Neural crest cell (in vitro differentiated cells): ENCODE measurements at regions not wholly inside any gene's neighbourhood (a gene's known extent, or its start where the extent isn't known, plus 50 kb on each side); places are given as distances from the start of the nearest gene placed in this dataset.

Source experiments
- DNase-seq: peaks from one replicate; pipeline ENCODE4 v3.0.0; 2021; ENCODE audit warnings: low read depth, mixed read lengths, low spot score
- H3K27ac Mint-ChIP-seq: one replicate; pipeline ENCODE4 v1.8.0; 2021; ENCODE audit warnings: mild to moderate bottlenecking, mixed read lengths; ENCODE audit not compliant: unreplicated experiment
- H3K27me3 Mint-ChIP-seq: 2 replicates; pipeline ENCODE4 v1.8.0; 2021; ENCODE audit warnings: low read depth, mild to moderate bottlenecking, mixed read lengths
- H3K36me3 Mint-ChIP-seq: 2 replicates; pipeline ENCODE4 v1.8.0; 2021; ENCODE audit warnings: low read depth, mild to moderate bottlenecking, mixed read lengths
- H3K4me1 Mint-ChIP-seq: 2 replicates; pipeline ENCODE4 v1.8.0; 2021; ENCODE audit warnings: mixed read lengths
- H3K4me3 Mint-ChIP-seq: one replicate; pipeline ENCODE4 v1.8.0; 2021; ENCODE audit warnings: mild to moderate bottlenecking, mixed read lengths
- H3K9me3 Mint-ChIP-seq: 2 replicates; pipeline ENCODE4 v1.8.0; 2021; ENCODE audit warnings: mixed read lengths
- CTCF ChIP-seq: fragments of 200-600 bp; sonication (generic); conservative IDR thresholded peaks from 2 replicates; pipeline ENCODE4 v1.5.0; 2021; ENCODE audit warnings: antibody characterized with exemption, mild to moderate bottlenecking

DNA sequence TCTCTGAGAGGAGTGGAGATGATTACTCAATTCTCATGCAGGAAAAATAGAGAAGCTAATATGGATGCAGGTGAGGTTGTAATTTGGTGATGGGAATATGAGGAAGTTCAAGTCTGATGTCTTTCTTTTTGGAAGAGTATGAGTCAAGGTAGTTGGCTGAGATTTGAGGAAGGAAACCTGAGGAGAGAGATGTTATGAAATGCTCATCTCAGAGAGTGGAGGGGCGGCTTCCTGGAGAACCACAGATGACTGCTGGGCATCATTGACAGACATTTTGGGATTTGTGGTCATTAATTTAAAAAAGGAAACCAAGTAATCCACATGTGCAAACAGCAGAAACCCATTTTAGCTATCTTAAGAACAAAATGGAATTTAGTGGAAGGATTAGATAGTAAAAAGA lies 72.5 kb upstream of the UST start:
- Mint-ChIP-seq H3K4me1 (no peaks in the 10 kb centered on the region), H3K27ac (no peak overlapping the region), H3K4me3 (no peak overlapping the region), H3K36me3 (peaks cover 7% of the 10 kb centered on the region), H3K9me3 (peaks cover 19% of the 10 kb centered on the region), H3K27me3 (no peaks in the 10 kb centered on the region)
- no peak for DNase-seq
- no peak for TF ChIP-seq CTCF

DNA sequence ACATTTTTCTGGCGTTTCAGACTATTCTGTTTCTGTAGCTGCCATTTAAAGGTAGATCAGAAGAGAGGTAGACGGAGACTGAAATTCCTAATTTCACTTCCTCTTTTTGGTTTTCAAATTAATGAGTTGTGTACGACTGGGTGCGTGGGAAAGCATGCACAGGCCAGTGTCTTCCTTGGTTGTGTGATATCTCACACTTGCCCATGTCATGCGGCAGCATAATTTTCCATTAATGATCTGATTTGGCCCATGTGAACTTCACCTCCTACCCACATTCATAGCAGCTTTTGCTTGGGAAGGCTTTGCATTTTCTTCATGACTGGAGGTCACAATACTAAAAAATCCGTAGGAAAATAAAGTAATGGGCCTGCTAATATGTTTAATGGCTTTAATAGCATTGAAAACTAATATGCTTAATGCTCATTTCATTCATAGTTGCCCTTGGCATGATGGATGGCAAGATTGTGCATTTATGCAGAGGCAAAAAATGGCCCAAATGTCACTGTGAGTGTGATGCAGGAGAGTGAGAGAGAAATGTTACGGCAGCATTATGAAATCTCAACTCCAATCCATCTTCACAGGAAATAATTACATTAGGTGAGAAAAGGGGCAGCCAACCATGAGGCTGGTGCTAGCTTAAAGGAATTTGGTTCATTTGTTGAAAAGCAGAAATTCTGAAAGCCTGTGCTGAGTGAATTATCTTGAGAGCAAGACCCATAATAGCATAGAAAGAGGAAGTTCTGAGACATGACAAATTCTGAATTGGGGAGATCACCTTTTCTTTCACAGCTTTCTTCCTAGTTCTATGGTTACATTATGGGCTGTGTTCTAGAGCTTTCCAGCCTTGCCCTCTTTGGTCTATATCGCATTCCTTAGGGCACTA lies 69.0 kb upstream of the UST start:
- no peak for TF ChIP-seq CTCF
- H3K9me3 Mint-ChIP-seq = peaks cover 18% of the 10 kb centered on the region
- no peak overlapping the region for H3K27ac Mint-ChIP-seq
- DNase-seq = no peak
- no peak overlapping the region for H3K4me3 Mint-ChIP-seq
- H3K4me1 Mint-ChIP-seq = no peaks in the 10 kb centered on the region
- peaks cover 4% of the 10 kb centered on the region for H3K36me3 Mint-ChIP-seq
- no peaks in the 10 kb centered on the region for H3K27me3 Mint-ChIP-seq

- no peaks in the 10 kb centered on the region for H3K27me3 Mint-ChIP-seq
- peaks cover 4% of the 10 kb centered on the region for H3K36me3 Mint-ChIP-seq
- no peak overlapping the region for H3K27ac Mint-ChIP-seq
Observed at GRCh38 chr6:148678682-148679081, 68.1 kb upstream of the UST start.

GRCh38 chr6:148681666-148682065 lies 65.2 kb upstream of the UST start:
- no peak for TF ChIP-seq CTCF
- Mint-ChIP-seq H3K4me3 (no peak overlapping the region), H3K4me1 (no peaks in the 10 kb centered on the region)

More at GRCh38 chr6:148678682-148679081, 68.1 kb upstream of the UST start:
- Mint-ChIP-seq H3K4me1 (no peaks in the 10 kb centered on the region), H3K4me3 (no peak overlapping the region), H3K9me3 (peaks cover 18% of the 10 kb centered on the region)
- no peak for DNase-seq
- no peak for TF ChIP-seq CTCF

GRCh38 chr6:148682252-148682651 lies 64.6 kb upstream of the UST start:
- TF ChIP-seq CTCF = no peak

More at GRCh38 chr6:148681666-148682065, 65.2 kb upstream of the UST start:
- DNase-seq = no peak
- Mint-ChIP-seq H3K9me3 (peaks cover 12% of the 10 kb centered on the region), H3K36me3 (peaks cover 2% of the 10 kb centered on the region), H3K27me3 (no peaks in the 10 kb centered on the region), H3K27ac (no peak overlapping the region)

More at GRCh38 chr6:148682252-148682651, 64.6 kb upstream of the UST start:
- DNase-seq = no peak
- peaks cover 12% of the 10 kb centered on the region for H3K9me3 Mint-ChIP-seq
- H3K27ac Mint-ChIP-seq = no peak overlapping the region
- no peaks in the 10 kb centered on the region for H3K4me1 Mint-ChIP-seq
- H3K27me3 Mint-ChIP-seq = no peaks in the 10 kb centered on the region
- peaks cover 2% of the 10 kb centered on the region for H3K36me3 Mint-ChIP-seq
- no peak overlapping the region for H3K4me3 Mint-ChIP-seq
